ENCODE measurements at regions not wholly inside any gene's neighbourhood (a gene's known extent, or its start where the extent isn't known, plus 50 kb on each side); places are given as distances from the start of the nearest gene placed in this dataset.

- FAIRE-seq, result no peak
- no peak for TF ChIP-seq CTCF (IDR thresholded peaks at IDR 0.05; ENCODE audit: insufficient read depth, low read length, severe bottlenecking)
Observed at GRCh38 chr1:166698771-166699170, 140.5 kb upstream of the POGK start.

GRCh38 chr1:166699613-166700012 is 139.7 kb upstream of the POGK start:
- TF ChIP-seq CTCF (IDR thresholded peaks at IDR 0.05; ENCODE audit: insufficient read depth, low read length, severe bottlenecking), result no peak
- Histone ChIP-seq H3K36me3 (ENCODE audit: control insufficient read depth, insufficient read depth, low read length) (no peaks in the 10 kb centered on the region), H3K27me3 (ENCODE audit: control insufficient read depth, insufficient read depth, low read length) (no peaks in the 10 kb centered on the region), H3K4me3 (ENCODE audit: low read depth, low read length) (no peak overlapping the region)
- FAIRE-seq (no peak), DNase-seq (ENCODE audit: low read depth) (no peak)

More at GRCh38 chr1:166698771-166699170, 140.5 kb upstream of the POGK start:
- Histone ChIP-seq H3K36me3 (ENCODE audit: control insufficient read depth, insufficient read depth, low read length) (no peaks in the 10 kb centered on the region), H3K27me3 (ENCODE audit: control insufficient read depth, insufficient read depth, low read length) (no peaks in the 10 kb centered on the region), H3K4me3 (ENCODE audit: low read depth, low read length) (no peak overlapping the region)
- DNase-seq (ENCODE audit: low read depth), result no peak

- no peak for TF ChIP-seq CTCF (IDR thresholded peaks at IDR 0.05; ENCODE audit: insufficient read depth, low read length, severe bottlenecking)
- no peaks in the 10 kb centered on the region for H3K36me3 ChIP-seq (ENCODE audit: control insufficient read depth, insufficient read depth, low read length)
- DNase-seq (ENCODE audit: low read depth) (no peak), FAIRE-seq (no peak)
- no peaks in the 10 kb centered on the region for H3K27me3 ChIP-seq (ENCODE audit: control insufficient read depth, insufficient read depth, low read length)
- no peak overlapping the region for H3K4me3 ChIP-seq (ENCODE audit: low read depth, low read length)
Observed at GRCh38 chr1:166700696-166701095, 138.6 kb upstream of the POGK start.

- Histone ChIP-seq H3K27me3 (ENCODE audit: control insufficient read depth, insufficient read depth, low read length) (no peaks in the 10 kb centered on the region), H3K36me3 (ENCODE audit: control insufficient read depth, insufficient read depth, low read length) (no peaks in the 10 kb centered on the region), H3K4me3 (ENCODE audit: low read depth, low read length) (no peak overlapping the region)
- no peak for DNase-seq (ENCODE audit: low read depth)
- TF ChIP-seq CTCF (IDR thresholded peaks at IDR 0.05; ENCODE audit: insufficient read depth, low read length, severe bottlenecking), result no peak
- no peak for FAIRE-seq
Observed at GRCh38 chr1:166701603-166702100, 137.6 kb upstream of the POGK start.

- Histone ChIP-seq H3K36me3 (ENCODE audit: control insufficient read depth, insufficient read depth, low read length) (no peaks in the 10 kb centered on the region), H3K4me3 (ENCODE audit: low read depth, low read length) (no peak overlapping the region), H3K27me3 (ENCODE audit: control insufficient read depth, insufficient read depth, low read length) (no peaks in the 10 kb centered on the region)
- TF ChIP-seq CTCF (IDR thresholded peaks at IDR 0.05; ENCODE audit: insufficient read depth, low read length, severe bottlenecking), result no peak
- DNase-seq (ENCODE audit: low read depth) (no peak), FAIRE-seq (no peak)
Observed at GRCh38 chr1:166703141-166703540, 136.1 kb upstream of the POGK start.

- Histone ChIP-seq H3K36me3 (ENCODE audit: control insufficient read depth, insufficient read depth, low read length) (no peaks in the 10 kb centered on the region), H3K27me3 (ENCODE audit: control insufficient read depth, insufficient read depth, low read length) (no peaks in the 10 kb centered on the region), H3K4me3 (ENCODE audit: low read depth, low read length) (no peak overlapping the region)
- no peak for FAIRE-seq
- TF ChIP-seq CTCF (IDR thresholded peaks at IDR 0.05; ENCODE audit: insufficient read depth, low read length, severe bottlenecking), result no peak
- DNase-seq (ENCODE audit: low read depth), result no peak
Observed at GRCh38 chr1:166703726-166704462, 135.4 kb upstream of the POGK start.

Data from bronchial epithelial cell (primary cell).